Endothelial cell (in vitro differentiated cells): ENCODE measurements at regions not wholly inside any gene's neighbourhood (a gene's known extent, or its start where the extent isn't known, plus 50 kb on each side); places are given as distances from the start of the nearest gene placed in this dataset.

Experiments used
- DNase-seq: peaks from one replicate; pipeline ENCODE4 v3.0.0; 2021; ENCODE audit warnings: low spot score
- H3K27ac Mint-ChIP-seq: one replicate; pipeline ENCODE4 v1.8.0; 2021; ENCODE audit warnings: mixed read lengths, inconsistent platforms; ENCODE audit not compliant: unreplicated experiment
- H3K27me3 Mint-ChIP-seq: one replicate; pipeline ENCODE4 v1.8.0; 2021; ENCODE audit warnings: mild to moderate bottlenecking, moderate library complexity, mixed read lengths, inconsistent platforms; ENCODE audit not compliant: unreplicated experiment
- H3K36me3 Mint-ChIP-seq: one replicate; pipeline ENCODE4 v1.8.0; 2021; ENCODE audit warnings: mild to moderate bottlenecking, low read depth, mixed read lengths, inconsistent platforms; ENCODE audit not compliant: unreplicated experiment
- H3K4me1 Mint-ChIP-seq: one replicate; pipeline ENCODE4 v1.8.0; 2021; ENCODE audit warnings: mild to moderate bottlenecking, mixed read lengths, inconsistent platforms; ENCODE audit not compliant: unreplicated experiment
- H3K4me3 Mint-ChIP-seq: one replicate; pipeline ENCODE4 v1.8.0; 2021; ENCODE audit warnings: mild to moderate bottlenecking, mixed read lengths, inconsistent platforms; ENCODE audit not compliant: unreplicated experiment
- H3K9me3 Mint-ChIP-seq: one replicate; pipeline ENCODE4 v1.8.0; 2021; ENCODE audit warnings: mixed read lengths, inconsistent platforms; ENCODE audit not compliant: unreplicated experiment
- CTCF ChIP-seq: fragments of 200-600 bp; sonication (generic); IDR thresholded peaks from one replicate; pipeline ENCODE4 v1.5.0; 2021; ENCODE audit warnings: antibody characterized with exemption; ENCODE audit not compliant: unreplicated experiment

GRCh38 chrX:5399403-5399802 is 829.3 kb downstream of the NLGN4X start:
- Mint-ChIP-seq H3K9me3 (no peaks in the 10 kb centered on the region), H3K27me3 (no peaks in the 10 kb centered on the region), H3K4me3 (no peak overlapping the region), H3K27ac (no peak overlapping the region), H3K36me3 (no peaks in the 10 kb centered on the region), H3K4me1 (peaks cover 13% of the 10 kb centered on the region)
- no peak for DNase-seq
- TF ChIP-seq CTCF = no peak

- peak; percentile 18 for DNase-seq
- Mint-ChIP-seq H3K36me3 (no peaks in the 10 kb centered on the region), H3K4me1 (peaks cover 13% of the 10 kb centered on the region), H3K9me3 (no peaks in the 10 kb centered on the region), H3K27me3 (no peaks in the 10 kb centered on the region), H3K4me3 (no peak overlapping the region), H3K27ac (peak overlapping the region; percentile 97)
- no peak for TF ChIP-seq CTCF
These were observed 831.3 kb downstream of the NLGN4X start for GRCh38 chrX:5397409-5397808.

GRCh38 chrX:5390376-5390775 is 838.3 kb downstream of the NLGN4X start:
- Mint-ChIP-seq H3K36me3 (no peaks in the 10 kb centered on the region), H3K9me3 (no peaks in the 10 kb centered on the region), H3K27me3 (no peaks in the 10 kb centered on the region), H3K4me1 (no peaks in the 10 kb centered on the region), H3K4me3 (no peak overlapping the region), H3K27ac (no peak overlapping the region)
- no peak for DNase-seq
- TF ChIP-seq CTCF = no peak

DNA sequence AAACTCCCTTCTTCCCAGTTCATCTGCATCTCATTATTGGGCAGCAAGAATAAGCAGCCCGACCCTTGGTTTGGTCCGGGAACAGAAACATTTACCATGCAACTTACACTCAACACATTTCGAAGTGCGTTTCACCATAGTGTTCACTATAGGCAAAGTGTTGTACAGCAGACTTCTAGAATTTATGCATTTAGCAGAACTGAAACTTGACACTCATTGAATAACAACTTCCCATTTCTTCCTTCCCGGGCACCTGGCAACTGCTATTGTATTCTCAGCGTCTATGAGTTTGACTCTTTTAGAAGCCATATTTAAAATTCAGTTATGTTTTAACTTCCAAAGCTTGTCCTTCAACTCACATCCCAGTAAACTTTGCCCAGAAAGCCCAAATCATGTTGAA is 840.6 kb downstream of the NLGN4X start:
- no peak for DNase-seq
- no peak overlapping the region for H3K4me3 Mint-ChIP-seq
- no peaks in the 10 kb centered on the region for H3K27me3 Mint-ChIP-seq
- no peaks in the 10 kb centered on the region for H3K36me3 Mint-ChIP-seq
- H3K4me1 Mint-ChIP-seq = no peaks in the 10 kb centered on the region
- H3K27ac Mint-ChIP-seq = no peak overlapping the region
- H3K9me3 Mint-ChIP-seq = no peaks in the 10 kb centered on the region
- no peak for TF ChIP-seq CTCF

- TF ChIP-seq CTCF = no peak
- Mint-ChIP-seq H3K36me3 (no peaks in the 10 kb centered on the region), H3K27me3 (no peaks in the 10 kb centered on the region), H3K27ac (no peak overlapping the region), H3K4me1 (no peaks in the 10 kb centered on the region), H3K9me3 (no peaks in the 10 kb centered on the region), H3K4me3 (no peak overlapping the region)
- no peak for DNase-seq
These were observed 848.2 kb downstream of the NLGN4X start for GRCh38 chrX:5380426-5380825.
